ENCODE measurements at regions not wholly inside any gene's neighbourhood (a gene's known extent, or its start where the extent isn't known, plus 50 kb on each side); places are given as distances from the start of the nearest gene placed in this dataset.
"Not testable (repeated sequence)": the region's sequence is repeated elsewhere in the genome, so short reads cannot be mapped to it uniquely, and the experiment has no call there.

DNA sequence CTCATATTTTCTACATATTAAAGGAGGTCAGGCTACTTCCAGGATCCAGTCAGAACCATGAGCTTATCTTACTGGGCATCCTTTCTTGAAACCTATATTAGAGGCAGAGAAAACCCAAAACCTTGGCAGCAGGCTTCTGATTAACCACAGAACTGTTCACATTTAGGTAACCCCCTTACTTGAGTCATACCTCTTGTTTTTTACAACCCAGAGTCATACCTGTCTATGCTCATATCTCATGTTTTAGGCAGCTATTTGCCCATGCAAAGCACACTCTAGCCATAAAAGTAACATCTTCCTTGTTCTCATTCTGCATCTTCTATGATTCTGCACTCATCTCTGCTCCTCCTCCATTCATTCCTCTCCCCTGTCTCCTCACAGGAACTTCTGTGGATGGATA lies 138.0 kb upstream of the SMIM31 start:
- no peak for ATAC-seq
- H3K4me3 Mint-ChIP-seq: no peak overlapping the region
- H3K27me3 Mint-ChIP-seq: peaks cover 5% of the 10 kb centered on the region

DNA sequence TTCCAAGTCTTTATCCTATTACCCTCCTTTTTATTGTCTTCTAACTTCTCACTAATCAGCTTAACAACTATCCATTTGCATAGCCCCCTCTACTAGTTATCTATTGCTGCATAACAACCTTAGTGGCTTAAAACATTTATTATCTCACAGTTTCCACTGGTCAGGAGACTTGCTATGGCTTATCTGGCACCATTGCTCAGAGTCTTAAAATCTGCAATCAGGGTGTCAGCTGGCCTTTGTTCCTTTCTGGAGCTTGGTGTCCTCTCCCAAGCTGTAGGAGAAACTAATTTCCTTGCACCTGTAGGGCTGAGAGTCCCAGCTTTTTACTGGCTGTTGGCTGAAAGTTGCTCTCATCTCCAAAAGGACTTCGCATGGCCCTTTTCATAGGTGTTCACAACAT lies 137.0 kb upstream of the SMIM31 start:
- no peaks in the 10 kb centered on the region for H3K4me1 Mint-ChIP-seq
- ATAC-seq: no peak
- no peaks in the 10 kb centered on the region for H3K36me3 Mint-ChIP-seq (ENCODE audit: low read depth)
- no peak for DNase-seq
- H3K27ac Mint-ChIP-seq: no peak overlapping the region
- no peak overlapping the region for H3K4me3 Mint-ChIP-seq
- no peaks in the 10 kb centered on the region for H3K9me3 ChIP-seq (ENCODE audit: control insufficient read depth, low read length, poor library complexity, severe bottlenecking)
- peaks cover 5% of the 10 kb centered on the region for H3K27me3 Mint-ChIP-seq

More for the DNA sequence above, 138.0 kb upstream of the SMIM31 start:
- H3K4me1 Mint-ChIP-seq: no peaks in the 10 kb centered on the region
- H3K36me3 Mint-ChIP-seq (ENCODE audit: low read depth): no peaks in the 10 kb centered on the region
- DNase-seq: no peak
- H3K27ac Mint-ChIP-seq: no peak overlapping the region
- no peaks in the 10 kb centered on the region for H3K9me3 ChIP-seq (ENCODE audit: control insufficient read depth, low read length, poor library complexity, severe bottlenecking)

DNA sequence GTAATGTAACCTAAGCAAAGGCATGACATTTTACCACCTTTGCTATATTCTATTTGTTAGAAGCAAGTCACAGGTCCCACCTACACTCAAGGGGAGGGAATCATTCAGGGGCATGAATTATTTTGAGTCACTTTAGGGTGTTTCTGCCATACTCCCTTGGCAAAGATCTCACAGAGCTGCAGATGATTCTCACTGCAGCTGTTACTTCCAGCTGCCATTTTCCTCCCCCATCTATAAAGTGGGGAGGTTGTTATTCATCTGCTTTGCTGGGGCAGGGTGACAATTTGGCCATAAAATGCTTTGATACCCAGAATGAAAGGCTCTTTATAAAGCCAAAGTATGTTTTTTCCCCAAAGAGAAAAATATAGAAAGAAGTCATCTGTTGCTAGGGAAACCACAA lies 136.5 kb upstream of the SMIM31 start:
- no peaks in the 10 kb centered on the region for H3K4me1 Mint-ChIP-seq

DNA sequence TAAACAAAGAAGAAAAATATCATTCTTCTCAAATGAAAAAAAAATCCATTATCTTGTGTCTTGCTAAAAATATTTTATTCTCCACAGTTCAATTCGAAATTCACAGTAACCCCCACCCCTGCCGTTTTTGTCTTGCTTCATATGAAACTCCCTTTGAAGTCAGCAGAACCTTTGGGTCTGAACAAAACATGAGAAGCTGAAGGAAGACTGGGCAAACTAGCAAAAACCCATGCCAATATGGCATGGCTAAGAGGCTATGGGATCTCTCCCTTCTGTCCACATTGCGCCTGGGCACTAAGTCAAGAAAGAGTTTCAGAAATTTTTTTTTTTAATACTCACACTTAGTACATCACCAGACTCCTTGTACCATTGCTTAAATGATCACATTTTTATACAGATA lies 136.0 kb upstream of the SMIM31 start:
- no peaks in the 10 kb centered on the region for H3K9me3 ChIP-seq (ENCODE audit: control insufficient read depth, low read length, poor library complexity, severe bottlenecking)
- no peak overlapping the region for H3K27ac Mint-ChIP-seq
- H3K4me3 Mint-ChIP-seq: no peak overlapping the region
- H3K4me1 Mint-ChIP-seq: no peaks in the 10 kb centered on the region
- no peak for ATAC-seq
- peaks cover 5% of the 10 kb centered on the region for H3K27me3 Mint-ChIP-seq
- no peaks in the 10 kb centered on the region for H3K36me3 Mint-ChIP-seq (ENCODE audit: low read depth)
- no peak for DNase-seq

More for the DNA sequence above, 136.5 kb upstream of the SMIM31 start:
- ATAC-seq (no peak), DNase-seq (no peak)
- peaks cover 5% of the 10 kb centered on the region for H3K27me3 Mint-ChIP-seq
- H3K4me3 Mint-ChIP-seq: no peak overlapping the region
- H3K9me3 ChIP-seq (ENCODE audit: control insufficient read depth, low read length, poor library complexity, severe bottlenecking): no peaks in the 10 kb centered on the region
- no peak overlapping the region for H3K27ac Mint-ChIP-seq
- H3K36me3 Mint-ChIP-seq (ENCODE audit: low read depth): no peaks in the 10 kb centered on the region

DNA sequence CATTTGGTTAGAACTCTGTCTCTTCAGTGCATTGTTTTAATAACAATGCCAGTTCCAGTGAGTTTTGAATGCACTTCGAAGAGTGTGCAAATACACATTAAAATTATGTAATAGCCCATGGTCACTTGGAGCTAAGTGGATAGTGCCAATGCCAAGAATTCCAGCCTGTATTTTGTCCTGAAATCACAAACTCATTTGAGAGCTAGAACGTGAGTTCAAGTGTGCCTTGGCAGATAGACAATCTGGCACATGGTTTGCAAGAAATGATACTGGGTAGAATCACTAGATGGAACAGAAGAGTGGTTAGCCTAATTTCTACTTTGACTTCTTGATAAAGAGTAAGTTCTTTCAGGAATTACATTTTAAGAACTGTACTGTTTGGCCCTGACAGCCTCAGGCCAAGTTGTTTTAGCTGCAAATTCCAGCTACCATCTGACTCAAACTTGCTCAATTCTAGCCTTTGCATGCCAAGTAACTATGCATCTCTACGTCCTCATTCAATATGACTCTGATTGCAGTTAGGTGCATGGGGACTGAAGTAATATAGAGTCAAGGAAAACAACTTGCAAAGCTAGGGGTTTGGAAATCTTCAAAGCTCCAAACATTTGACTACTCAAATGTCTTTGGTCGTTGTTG lies 131.9 kb upstream of the SMIM31 start:
- no peaks in the 10 kb centered on the region for H3K9me3 ChIP-seq (ENCODE audit: control insufficient read depth, low read length, poor library complexity, severe bottlenecking)
- no peak overlapping the region for H3K27ac Mint-ChIP-seq
- H3K27me3 Mint-ChIP-seq: peaks cover 5% of the 10 kb centered on the region
- no peaks in the 10 kb centered on the region for H3K36me3 Mint-ChIP-seq (ENCODE audit: low read depth)
- DNase-seq (no peak), ATAC-seq (no peak)
- no peak overlapping the region for H3K4me3 Mint-ChIP-seq
- H3K4me1 Mint-ChIP-seq: no peaks in the 10 kb centered on the region

DNA sequence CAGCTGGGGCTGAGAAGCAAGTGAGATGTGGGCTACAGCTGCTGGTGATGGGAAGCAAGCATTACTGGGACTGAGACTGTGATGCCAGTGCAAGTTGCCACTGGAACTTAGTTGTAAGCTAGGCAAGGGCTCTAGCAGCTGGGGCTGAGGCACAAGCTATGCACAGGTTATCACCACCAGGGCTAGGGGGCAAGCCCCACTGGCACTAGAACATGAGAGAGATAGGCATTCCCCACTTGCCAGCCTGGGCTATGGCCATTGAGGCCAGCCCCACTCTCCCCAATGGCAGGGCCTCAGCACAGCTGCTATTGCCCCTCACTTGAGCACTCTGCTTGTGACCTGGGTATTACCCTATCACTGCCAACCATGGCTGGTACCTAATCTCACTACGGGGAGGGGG lies 130.8 kb upstream of the SMIM31 start:
- ATAC-seq (no peak), DNase-seq (no peak)
- Mint-ChIP-seq H3K4me3 (no peak overlapping the region), H3K36me3 (ENCODE audit: low read depth) (no peaks in the 10 kb centered on the region), H3K27ac (no peak overlapping the region), H3K27me3 (peaks cover 5% of the 10 kb centered on the region), H3K4me1 (no peaks in the 10 kb centered on the region)
- no peaks in the 10 kb centered on the region for H3K9me3 ChIP-seq (ENCODE audit: control insufficient read depth, low read length, poor library complexity, severe bottlenecking)

DNA sequence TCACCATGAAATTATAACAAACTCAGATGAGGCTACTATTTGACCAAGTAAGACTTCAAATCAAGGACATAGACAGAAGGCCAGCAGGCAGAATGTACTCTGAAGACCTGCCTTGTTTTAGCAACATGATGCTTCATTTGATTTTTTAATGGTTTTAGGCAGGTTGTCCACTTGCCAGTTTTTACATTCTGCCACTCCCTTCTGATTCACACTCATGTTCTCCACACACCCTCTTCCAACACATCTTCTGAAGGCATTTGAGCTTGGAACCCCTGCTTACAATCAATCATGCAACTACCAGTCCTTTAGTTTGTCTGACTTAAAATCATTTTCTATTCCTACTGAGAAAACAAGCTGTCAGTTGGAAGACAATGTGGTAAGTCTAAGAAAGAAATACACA lies 114.9 kb upstream of the SMIM31 start:
- no peak overlapping the region for H3K27ac Mint-ChIP-seq
- H3K4me1 Mint-ChIP-seq: no peaks in the 10 kb centered on the region
- H3K36me3 Mint-ChIP-seq (ENCODE audit: low read depth): no peaks in the 10 kb centered on the region
- H3K4me3 Mint-ChIP-seq: no peak overlapping the region
- H3K27me3 Mint-ChIP-seq: no peaks in the 10 kb centered on the region
- H3K9me3 ChIP-seq (ENCODE audit: control insufficient read depth, low read length, poor library complexity, severe bottlenecking): no peaks in the 10 kb centered on the region
- DNase-seq (no peak), ATAC-seq (no peak)

DNA sequence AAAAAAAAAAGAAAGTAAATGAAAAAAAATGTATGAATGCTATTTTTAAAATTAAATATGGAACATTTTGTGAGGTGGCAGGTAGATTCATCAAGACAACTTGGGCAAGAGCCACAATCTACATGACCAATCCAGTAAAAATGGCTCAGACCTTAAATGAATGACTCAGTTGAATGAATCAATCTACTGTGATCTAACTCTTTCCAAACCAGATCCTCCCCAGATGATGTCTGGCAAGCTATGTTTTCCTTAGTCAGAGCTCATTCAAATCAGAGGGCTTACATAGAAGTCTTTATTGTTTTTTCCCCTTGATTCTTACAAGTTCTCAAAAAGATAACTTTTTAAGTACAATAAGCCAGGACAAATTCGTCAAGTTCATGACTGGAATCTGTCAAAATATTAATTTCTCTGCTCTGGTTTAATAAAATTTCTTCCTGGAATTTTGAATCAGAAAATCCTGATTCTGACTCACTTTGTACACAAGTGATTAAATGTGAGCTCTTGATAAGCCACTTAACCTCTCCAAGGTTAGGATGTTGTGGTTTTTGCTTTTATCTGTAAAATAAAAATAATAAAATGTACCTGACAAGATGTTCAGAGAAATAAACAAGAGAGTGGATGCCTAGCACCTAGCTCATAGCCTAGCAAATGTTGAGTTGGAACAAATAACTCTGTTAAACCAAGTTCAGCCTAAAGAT lies 105.6 kb upstream of the SMIM31 start:
- Mint-ChIP-seq H3K36me3 (ENCODE audit: low read depth) (no peaks in the 10 kb centered on the region), H3K27ac (no peak overlapping the region), H3K27me3 (no peaks in the 10 kb centered on the region), H3K4me3 (no peak overlapping the region), H3K4me1 (no peaks in the 10 kb centered on the region)
- H3K9me3 ChIP-seq (ENCODE audit: control insufficient read depth, low read length, poor library complexity, severe bottlenecking): peaks cover 2% of the 10 kb centered on the region
- no peak for DNase-seq
- ATAC-seq: no peak

DNA sequence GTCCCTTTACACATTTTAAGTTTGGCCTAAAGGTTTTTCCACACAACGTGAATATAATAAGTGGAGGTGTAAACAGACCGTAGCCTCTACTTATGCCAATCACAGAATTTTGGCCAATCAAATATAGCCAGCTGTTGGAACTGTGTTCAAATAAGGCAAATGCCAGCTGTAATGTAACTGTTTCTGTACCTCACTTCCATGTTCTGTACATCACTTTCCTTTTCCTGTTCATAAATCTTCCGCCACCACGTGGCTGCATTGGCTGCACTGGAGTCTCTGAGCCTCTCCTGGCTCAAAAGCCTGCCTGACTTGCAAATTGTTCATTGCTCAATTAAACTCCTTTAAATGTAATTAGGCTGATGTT lies 105.1 kb upstream of the SMIM31 start:
- peaks cover 2% of the 10 kb centered on the region for H3K9me3 ChIP-seq (ENCODE audit: control insufficient read depth, low read length, poor library complexity, severe bottlenecking)
- Mint-ChIP-seq H3K36me3 (ENCODE audit: low read depth) (no peaks in the 10 kb centered on the region), H3K27ac (no peak overlapping the region), H3K27me3 (no peaks in the 10 kb centered on the region), H3K4me1 (no peaks in the 10 kb centered on the region), H3K4me3 (no peak overlapping the region)
- no peak for DNase-seq
- ATAC-seq: no peak

DNA sequence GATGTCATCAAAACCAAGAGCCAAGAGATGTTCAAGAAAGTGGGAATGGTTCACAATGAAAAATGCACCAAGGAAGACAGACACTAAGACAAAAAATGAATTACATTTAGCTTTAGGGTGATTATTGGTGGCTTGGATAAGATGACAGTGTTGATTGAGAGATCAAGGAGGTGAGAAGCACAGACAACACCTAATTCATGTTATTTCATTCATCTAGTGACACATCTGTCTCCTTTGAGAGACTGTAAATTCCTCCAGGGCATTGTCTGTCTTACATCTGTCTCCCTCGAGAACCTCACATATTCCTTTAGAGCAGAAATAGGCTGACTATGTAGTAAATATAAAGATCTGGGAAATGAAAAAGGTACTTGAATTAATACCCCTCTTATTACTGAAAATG lies 94.2 kb upstream of the SMIM31 start:
- no peak overlapping the region for H3K27ac Mint-ChIP-seq
- H3K27me3 Mint-ChIP-seq: no peaks in the 10 kb centered on the region
- no peaks in the 10 kb centered on the region for H3K36me3 Mint-ChIP-seq (ENCODE audit: low read depth)
- no peaks in the 10 kb centered on the region for H3K4me1 Mint-ChIP-seq
- DNase-seq: no peak
- no peak overlapping the region for H3K4me3 Mint-ChIP-seq
- no peaks in the 10 kb centered on the region for H3K9me3 ChIP-seq (ENCODE audit: control insufficient read depth, low read length, poor library complexity, severe bottlenecking)
- no peak for ATAC-seq

DNA sequence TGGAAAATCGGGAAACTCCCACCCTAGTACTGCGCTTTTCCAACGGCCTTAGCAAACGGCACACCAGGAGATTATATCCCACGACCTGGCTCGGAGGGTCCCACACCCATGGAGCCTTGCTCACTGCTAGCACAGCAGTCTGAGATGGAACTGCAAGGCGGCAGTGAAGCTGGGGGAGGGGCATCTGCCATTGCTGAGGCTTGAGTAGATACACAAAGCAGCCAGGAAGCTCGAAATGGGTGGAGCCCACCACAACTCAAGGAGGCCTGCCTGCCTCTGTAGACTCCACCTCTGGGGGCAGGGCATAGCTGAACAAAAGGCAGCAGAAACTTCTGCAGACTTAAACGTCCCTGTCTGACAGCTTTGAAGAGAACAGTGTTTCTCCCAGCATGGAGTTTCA lies 77.8 kb upstream of the SMIM31 start:
- H3K9me3 ChIP-seq (ENCODE audit: control insufficient read depth, low read length, poor library complexity, severe bottlenecking); ATAC-seq; H3K36me3 Mint-ChIP-seq (ENCODE audit: low read depth); H3K27ac Mint-ChIP-seq; H3K4me1 Mint-ChIP-seq; H3K4me3 Mint-ChIP-seq; DNase-seq; H3K27me3 Mint-ChIP-seq: not testable (repeated sequence)

DNA sequence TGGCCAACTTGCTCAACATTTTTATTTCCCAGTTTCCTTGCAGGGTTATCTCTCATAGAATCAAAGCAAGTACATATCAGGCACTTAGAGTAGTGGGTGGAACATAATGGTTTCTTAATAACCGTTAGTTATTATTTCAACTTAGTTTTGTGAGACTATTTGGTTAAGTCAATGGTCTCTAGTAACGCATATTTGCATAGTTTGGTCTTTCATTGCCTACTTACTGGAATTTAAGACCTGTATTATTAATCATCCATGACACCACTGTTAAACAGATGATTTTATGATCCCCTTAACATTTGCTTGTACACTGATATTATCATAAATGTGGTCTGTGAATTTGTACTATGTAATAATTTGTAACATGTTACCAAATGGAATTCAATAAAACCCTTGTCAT lies 70.9 kb upstream of the SMIM31 start:
- Mint-ChIP-seq H3K27ac (no peak overlapping the region), H3K27me3 (peaks cover 26% of the 10 kb centered on the region), H3K4me3 (no peak overlapping the region), H3K4me1 (no peaks in the 10 kb centered on the region), H3K36me3 (ENCODE audit: low read depth) (no peaks in the 10 kb centered on the region)
- DNase-seq (no peak), ATAC-seq (no peak)
- H3K9me3 ChIP-seq (ENCODE audit: control insufficient read depth, low read length, poor library complexity, severe bottlenecking): no peaks in the 10 kb centered on the region

DNA sequence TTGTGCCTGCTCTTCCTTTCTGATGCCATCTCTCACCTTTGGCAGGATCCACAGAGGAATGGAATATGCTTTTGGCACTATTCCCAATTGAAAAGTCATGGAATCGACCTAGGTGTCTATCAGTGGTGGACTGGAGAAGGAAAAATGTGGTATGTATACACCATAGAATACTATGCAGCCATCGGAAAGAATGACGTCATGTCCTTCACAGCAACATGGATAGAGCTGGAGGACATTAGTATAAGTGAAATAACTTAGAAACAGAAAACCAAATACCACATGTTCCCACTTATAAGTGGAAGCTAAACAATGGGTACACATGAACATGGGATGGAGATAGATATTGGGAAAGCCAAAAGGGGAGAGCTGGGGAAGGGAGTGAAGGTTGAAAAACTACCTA lies 58.3 kb upstream of the SMIM31 start:
- H3K9me3 ChIP-seq (ENCODE audit: control insufficient read depth, low read length, poor library complexity, severe bottlenecking): no peaks in the 10 kb centered on the region
- Mint-ChIP-seq H3K27me3 (peaks cover 12% of the 10 kb centered on the region), H3K4me1 (peaks cover 2% of the 10 kb centered on the region), H3K4me3 (no peak overlapping the region), H3K36me3 (ENCODE audit: low read depth) (no peaks in the 10 kb centered on the region), H3K27ac (no peak overlapping the region)
- ATAC-seq (no peak), DNase-seq (no peak)

DNA sequence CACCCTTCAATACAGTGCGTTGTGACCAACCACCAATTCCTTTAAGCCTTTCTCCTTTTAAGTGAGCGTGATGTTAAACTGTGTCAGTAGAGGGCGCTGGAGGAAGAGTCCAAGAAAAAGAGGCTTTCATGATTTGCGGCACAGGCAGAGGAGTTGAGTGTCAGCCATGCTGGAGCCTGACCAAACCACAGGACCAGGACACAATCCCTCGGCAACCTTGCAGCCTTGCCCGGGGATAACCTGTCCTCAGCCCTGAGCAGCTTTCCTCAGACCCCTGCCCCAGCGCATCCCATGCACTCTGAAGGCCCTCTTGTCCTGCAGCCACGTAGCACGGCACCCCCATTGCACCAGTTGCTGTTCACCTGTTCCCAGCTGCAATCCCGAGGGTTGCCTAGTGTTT lies 53.5 kb upstream of the SMIM31 start:
- Mint-ChIP-seq H3K27me3 (peaks cover 12% of the 10 kb centered on the region), H3K4me3 (no peak overlapping the region), H3K4me1 (peaks cover 2% of the 10 kb centered on the region), H3K36me3 (ENCODE audit: low read depth) (no peaks in the 10 kb centered on the region), H3K27ac (no peak overlapping the region)
- H3K9me3 ChIP-seq (ENCODE audit: control insufficient read depth, low read length, poor library complexity, severe bottlenecking): no peaks in the 10 kb centered on the region
- DNase-seq (no peak), ATAC-seq (no peak)

Data from T-helper 17 cell (primary cell).